Activated CD4-positive, alpha-beta memory T cell treated with anti-CD3 and anti-CD28 coated beads, Interleukin-2, amount 10 ng/mL, durations not matched to agents 7 days and 5 days (primary cell): ENCODE measurements at regions not wholly inside any gene's neighbourhood (a gene's known extent, or its start where the extent isn't known, plus 50 kb on each side); places are given as distances from the start of the nearest gene placed in this dataset.

Experiments used
- CTCF ChIA-PET: fragments of 350-600 bp; sonication (Branson Sonifier 250); formaldehyde crosslinking; loops from one replicate; lab custom pipeline; 2021; ENCODE audit warnings: antibody characterized with exemption, inconsistent platforms; lab: Charles Lee
- POLR2A ChIA-PET: fragments of 350-600 bp; sonication (Branson Sonifier 250); formaldehyde crosslinking; loops from one replicate; lab custom pipeline; 2021; ENCODE audit warnings: antibody characterized with exemption; lab: Charles Lee
- DNase-seq: peaks from one replicate; pipeline ENCODE4 v3.0.0-alpha.2; 2020
- H3K27ac Mint-ChIP-seq: one replicate; pipeline ENCODE4 v1.8.0; 2021; ENCODE audit warnings: mild to moderate bottlenecking, mixed read lengths
- H3K27me3 Mint-ChIP-seq: one replicate; pipeline ENCODE4 v1.8.0; 2021; ENCODE audit warnings: mixed read lengths
- H3K36me3 Mint-ChIP-seq: one replicate; pipeline ENCODE4 v1.8.0; 2021; ENCODE audit warnings: low read depth, mixed read lengths
- H3K4me1 Mint-ChIP-seq: one replicate; pipeline ENCODE4 v1.8.0; 2021; ENCODE audit warnings: mixed read lengths
- H3K4me3 Mint-ChIP-seq: one replicate; pipeline ENCODE4 v1.8.0; 2021; ENCODE audit warnings: mild to moderate bottlenecking, mixed read lengths
- H3K9me3 Mint-ChIP-seq: one replicate; pipeline ENCODE4 v1.8.0; 2021; ENCODE audit warnings: mixed read lengths

DNA sequence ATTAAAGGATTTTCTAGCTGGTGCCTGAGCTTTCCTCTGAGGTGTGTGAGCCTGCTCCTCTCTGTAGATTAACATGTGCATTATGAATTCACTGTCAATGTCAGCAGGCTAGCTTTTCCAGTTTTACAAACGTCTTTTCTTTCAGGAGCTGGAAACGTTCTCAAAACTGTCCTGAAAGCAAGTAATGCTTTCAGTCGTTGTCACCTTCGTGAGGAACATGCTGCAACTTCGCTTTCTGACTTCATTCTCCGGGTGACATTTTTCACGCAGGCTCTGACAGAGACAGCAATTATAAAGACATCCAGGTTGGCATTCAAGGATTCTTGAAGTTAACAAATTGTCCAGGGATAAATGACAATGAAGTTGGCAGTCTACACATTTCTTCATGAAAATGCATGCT, 671.5 kb downstream of the DHX35 start:
- Mint-ChIP-seq H3K9me3 (no peaks in the 10 kb centered on the region), H3K4me3 (no peak overlapping the region), H3K36me3 (no peaks in the 10 kb centered on the region), H3K27ac (no peak overlapping the region), H3K27me3 (no peaks in the 10 kb centered on the region), H3K4me1 (no peaks in the 10 kb centered on the region)
- no peak for DNase-seq
- CTCF ChIA-PET = no interaction called here
- POLR2A ChIA-PET = no interaction called here

DNA sequence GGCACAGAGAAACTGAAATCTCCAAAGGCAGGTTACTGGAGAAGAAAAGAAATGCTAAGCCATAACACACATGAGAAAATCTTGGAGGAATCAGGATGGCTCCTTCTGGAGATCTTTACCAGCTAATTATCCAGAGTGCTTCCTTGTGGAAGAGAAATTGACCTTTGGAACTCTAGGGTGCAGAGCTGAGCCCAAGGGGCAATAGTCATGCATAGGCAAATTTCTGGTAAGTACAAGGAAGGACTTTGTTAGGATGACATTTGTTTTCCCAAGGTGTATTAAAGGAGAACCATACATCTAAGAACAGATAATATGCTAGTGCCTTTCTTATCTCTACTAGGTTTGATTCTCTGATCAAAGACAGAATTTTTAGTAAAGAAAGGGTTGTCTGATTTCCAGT, 670.6 kb downstream of the DHX35 start:
- no peaks in the 10 kb centered on the region for H3K4me1 Mint-ChIP-seq
- no peaks in the 10 kb centered on the region for H3K27me3 Mint-ChIP-seq
- no peak overlapping the region for H3K27ac Mint-ChIP-seq
- ChIA-PET CTCF (no interaction called here), POLR2A (no interaction called here)
- no peak for DNase-seq
- H3K36me3 Mint-ChIP-seq = no peaks in the 10 kb centered on the region
- H3K4me3 Mint-ChIP-seq = no peak overlapping the region
- no peaks in the 10 kb centered on the region for H3K9me3 Mint-ChIP-seq

DNA sequence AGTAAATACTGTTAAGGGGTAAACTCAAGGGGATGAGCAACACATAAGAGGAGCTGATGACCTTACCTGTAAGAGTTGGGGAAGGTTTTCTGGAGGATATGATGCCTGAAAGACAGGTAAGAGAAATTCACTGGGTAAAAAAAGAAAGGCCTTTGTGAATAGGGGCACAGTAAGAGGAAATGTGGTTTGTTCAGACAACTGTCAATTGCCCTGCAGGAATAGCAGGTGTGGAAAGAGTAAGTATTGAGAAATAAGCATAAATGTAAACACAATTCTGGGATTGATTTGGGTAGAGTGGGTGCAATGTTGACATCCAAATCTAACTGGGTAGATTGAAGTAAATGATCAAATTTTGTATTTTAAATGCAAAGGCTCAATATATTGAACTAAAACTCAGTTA, 670.0 kb downstream of the DHX35 start:
- Mint-ChIP-seq H3K9me3 (no peaks in the 10 kb centered on the region), H3K27ac (no peak overlapping the region), H3K27me3 (no peaks in the 10 kb centered on the region), H3K4me1 (no peaks in the 10 kb centered on the region), H3K36me3 (no peaks in the 10 kb centered on the region), H3K4me3 (no peak overlapping the region)
- CTCF ChIA-PET = no interaction called here
- no peak for DNase-seq
- POLR2A ChIA-PET = no interaction called here

DNA sequence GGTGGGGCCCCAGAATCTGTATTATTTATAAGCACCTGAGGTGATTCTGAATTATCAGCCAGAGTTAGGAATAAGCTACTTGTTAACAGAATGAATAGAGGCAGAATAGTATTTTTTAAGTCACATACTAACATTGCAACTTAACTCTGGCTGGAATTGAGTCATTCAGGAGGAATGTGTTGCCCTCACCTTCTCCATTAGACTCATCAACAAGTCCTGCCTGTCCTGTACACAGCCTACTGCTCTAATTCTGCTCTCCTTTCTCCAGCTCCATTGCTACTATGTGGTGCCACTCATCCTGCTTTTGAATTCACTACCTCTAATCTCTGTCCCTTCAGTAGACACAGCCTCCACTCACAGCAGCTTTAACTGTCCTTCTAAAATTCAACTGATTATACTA, 669.4 kb downstream of the DHX35 start:
- CTCF ChIA-PET = no interaction called here
- Mint-ChIP-seq H3K9me3 (no peaks in the 10 kb centered on the region), H3K27me3 (no peaks in the 10 kb centered on the region), H3K27ac (no peak overlapping the region), H3K36me3 (no peaks in the 10 kb centered on the region), H3K4me1 (no peaks in the 10 kb centered on the region), H3K4me3 (no peak overlapping the region)
- POLR2A ChIA-PET = no interaction called here
- DNase-seq = no peak

DNA sequence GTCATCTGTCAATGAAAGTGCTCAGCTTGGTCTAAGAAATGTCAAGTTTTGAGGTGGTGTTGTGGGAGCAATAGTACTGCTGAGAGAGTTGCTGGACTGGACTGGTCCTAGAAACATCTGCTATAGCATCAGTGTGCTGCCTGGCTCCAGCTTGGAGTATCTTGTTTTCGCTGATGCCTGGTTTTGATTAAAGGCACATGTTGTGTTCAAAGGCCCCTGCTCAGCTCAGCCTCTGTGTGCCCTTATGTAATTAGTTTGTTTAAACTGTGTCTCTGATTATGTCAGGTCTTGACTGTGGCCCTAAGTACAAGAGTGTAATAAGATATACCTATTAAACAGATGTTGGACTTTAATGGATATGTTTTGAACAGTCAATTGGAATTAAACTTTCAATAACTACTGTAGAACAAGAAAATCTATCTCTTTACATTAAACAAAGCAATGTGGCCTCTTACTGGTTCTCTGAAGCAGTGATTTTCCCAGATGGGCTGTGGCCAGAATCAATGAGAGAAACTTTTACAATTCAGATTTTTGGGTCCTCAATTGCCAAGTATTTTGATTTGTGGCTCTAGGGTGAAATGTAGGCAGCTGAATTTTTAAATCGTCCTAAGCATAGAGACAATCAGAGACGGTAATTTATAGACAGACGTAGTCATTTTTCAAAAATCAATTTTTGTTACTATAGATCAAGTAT, 668.2 kb downstream of the DHX35 start:
- no peak overlapping the region for H3K27ac Mint-ChIP-seq
- ChIA-PET POLR2A (no interaction called here), CTCF (no interaction called here)
- no peaks in the 10 kb centered on the region for H3K27me3 Mint-ChIP-seq
- H3K36me3 Mint-ChIP-seq = no peaks in the 10 kb centered on the region
- H3K4me1 Mint-ChIP-seq = no peaks in the 10 kb centered on the region
- H3K4me3 Mint-ChIP-seq = no peak overlapping the region
- no peak for DNase-seq
- no peaks in the 10 kb centered on the region for H3K9me3 Mint-ChIP-seq

DNA sequence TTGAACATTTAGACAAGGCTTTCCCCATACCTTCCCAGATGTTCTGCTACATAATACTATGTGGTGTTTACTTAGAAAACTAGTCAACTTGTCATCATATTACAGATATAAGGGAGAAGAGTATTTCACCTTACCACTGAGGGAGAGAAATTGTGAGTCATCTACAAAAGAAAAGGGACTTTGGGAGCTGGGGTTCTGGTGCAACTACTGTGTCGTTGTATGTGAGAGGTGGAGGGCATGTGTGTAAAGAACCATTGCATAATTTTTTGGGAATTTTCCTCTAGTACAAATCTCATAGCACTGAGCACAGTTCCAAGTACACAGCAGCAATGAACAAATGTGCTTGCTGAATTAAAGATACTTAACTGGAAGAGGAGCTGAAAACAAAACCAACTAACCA, 665.6 kb downstream of the DHX35 start:
- ChIA-PET POLR2A (no interaction called here), CTCF (no interaction called here)
- no peak overlapping the region for H3K27ac Mint-ChIP-seq
- no peak overlapping the region for H3K4me3 Mint-ChIP-seq
- DNase-seq = no peak
- no peaks in the 10 kb centered on the region for H3K36me3 Mint-ChIP-seq
- H3K4me1 Mint-ChIP-seq = no peaks in the 10 kb centered on the region
- H3K27me3 Mint-ChIP-seq = no peaks in the 10 kb centered on the region
- H3K9me3 Mint-ChIP-seq = no peaks in the 10 kb centered on the region

DNA sequence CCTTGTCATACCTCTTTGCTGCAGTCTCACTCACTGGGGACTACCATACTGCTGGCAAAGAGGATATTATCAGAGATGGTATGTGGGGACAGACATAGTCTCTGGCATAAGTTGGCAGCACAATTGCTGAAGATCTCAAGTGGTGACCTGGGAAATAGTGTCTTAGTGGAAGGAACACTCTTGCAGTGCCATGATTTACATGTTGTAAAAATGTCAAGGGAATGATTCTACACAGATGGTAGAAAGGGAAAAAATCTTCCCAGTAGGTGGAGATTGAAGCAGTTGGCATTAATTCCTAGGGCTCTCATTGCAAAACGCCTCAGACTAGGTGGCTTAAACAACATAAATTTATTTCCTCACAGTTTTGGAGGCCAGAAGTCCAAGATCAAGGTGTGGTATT, 662.2 kb downstream of the DHX35 start:
- no peaks in the 10 kb centered on the region for H3K36me3 Mint-ChIP-seq
- POLR2A ChIA-PET = no interaction called here
- no peaks in the 10 kb centered on the region for H3K9me3 Mint-ChIP-seq
- no peak overlapping the region for H3K27ac Mint-ChIP-seq
- H3K4me3 Mint-ChIP-seq = no peak overlapping the region
- H3K4me1 Mint-ChIP-seq = no peaks in the 10 kb centered on the region
- no peaks in the 10 kb centered on the region for H3K27me3 Mint-ChIP-seq
- no peak for DNase-seq
- CTCF ChIA-PET = no interaction called here

DNA sequence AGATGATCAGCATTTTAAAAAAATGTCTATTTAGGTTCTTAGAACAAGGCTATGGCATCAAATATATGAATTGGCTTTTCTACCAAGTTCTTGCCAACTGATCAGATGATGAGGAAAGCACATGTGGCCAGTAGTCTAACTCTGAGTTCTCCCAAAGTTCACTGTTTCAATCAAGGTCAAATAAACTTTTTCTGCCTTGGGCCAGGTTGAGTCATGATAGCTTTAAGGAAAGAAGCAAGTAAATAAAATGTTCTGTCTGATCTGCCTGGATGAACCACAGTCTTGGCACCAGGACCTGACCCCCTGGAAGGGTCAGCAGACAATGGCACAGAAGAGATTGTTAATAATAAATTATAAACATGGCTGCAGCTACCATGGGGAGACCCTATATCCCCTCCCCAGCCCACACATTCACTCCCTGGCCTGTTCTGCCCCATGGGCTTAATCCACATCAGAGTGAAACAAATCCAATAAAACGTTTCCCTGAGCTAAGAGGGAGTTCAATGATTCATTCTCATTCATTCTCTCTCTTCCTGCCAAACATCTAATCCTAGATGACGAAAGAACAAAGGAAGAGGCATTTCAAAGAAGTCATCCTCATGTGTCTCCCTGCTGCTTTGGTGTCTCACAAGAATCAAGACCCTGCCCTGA, 661.6 kb downstream of the DHX35 start:
- no peaks in the 10 kb centered on the region for H3K27me3 Mint-ChIP-seq
- no peaks in the 10 kb centered on the region for H3K9me3 Mint-ChIP-seq
- H3K27ac Mint-ChIP-seq = no peak overlapping the region
- no peaks in the 10 kb centered on the region for H3K4me1 Mint-ChIP-seq
- POLR2A ChIA-PET = no interaction called here
- no peak for DNase-seq
- no peak overlapping the region for H3K4me3 Mint-ChIP-seq
- CTCF ChIA-PET = no interaction called here
- no peaks in the 10 kb centered on the region for H3K36me3 Mint-ChIP-seq

DNA sequence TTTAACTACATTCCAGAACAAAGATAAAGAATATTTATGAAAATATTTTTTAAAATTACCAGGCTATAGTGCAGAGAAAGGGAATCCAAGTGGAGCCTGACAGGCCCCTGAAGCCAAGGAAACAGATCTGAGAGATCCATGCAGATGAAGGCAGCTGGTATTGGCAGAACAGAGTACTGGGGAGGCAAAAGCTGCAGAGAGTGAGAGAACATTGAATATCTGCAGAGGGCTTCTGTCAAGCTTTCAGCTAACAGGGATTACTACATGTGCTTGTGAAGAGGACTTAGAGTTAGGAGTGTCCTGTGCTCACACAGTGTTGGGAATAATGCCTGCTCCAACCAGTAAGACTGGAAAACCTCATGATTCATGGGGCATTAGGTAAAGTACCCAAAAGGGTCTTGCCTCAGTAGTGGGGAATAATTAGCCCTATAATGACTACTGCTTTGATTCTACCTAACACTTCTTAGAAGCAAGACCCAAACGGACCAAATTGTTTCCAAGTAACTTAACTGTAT, 657.2 kb downstream of the DHX35 start:
- no peaks in the 10 kb centered on the region for H3K36me3 Mint-ChIP-seq
- H3K27ac Mint-ChIP-seq = no peak overlapping the region
- H3K4me1 Mint-ChIP-seq = no peaks in the 10 kb centered on the region
- H3K27me3 Mint-ChIP-seq = no peaks in the 10 kb centered on the region
- H3K4me3 Mint-ChIP-seq = no peak overlapping the region
- ChIA-PET CTCF (no interaction called here), POLR2A (no interaction called here)
- H3K9me3 Mint-ChIP-seq = no peaks in the 10 kb centered on the region
- no peak for DNase-seq

DNA sequence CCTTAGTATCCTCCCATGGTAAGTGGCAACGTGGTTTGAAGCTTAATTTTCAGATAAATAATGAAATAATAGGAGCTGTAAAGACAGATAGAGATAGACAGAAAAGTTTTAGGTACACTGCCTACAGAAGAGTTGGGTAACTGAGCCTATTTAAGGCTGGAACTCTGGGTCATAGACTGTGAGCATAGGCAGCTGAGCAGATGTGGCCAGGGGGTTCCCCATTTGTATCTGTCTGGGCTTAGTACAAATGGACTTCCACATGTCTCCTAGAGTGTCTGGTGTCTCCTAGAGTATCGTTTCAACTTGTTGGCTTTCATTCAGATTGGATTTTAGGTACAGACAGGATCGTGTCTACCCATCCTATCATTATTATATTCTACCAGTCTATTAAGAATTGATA, 649.8 kb downstream of the DHX35 start:
- Mint-ChIP-seq H3K27me3 (no peaks in the 10 kb centered on the region), H3K4me1 (no peaks in the 10 kb centered on the region), H3K27ac (no peak overlapping the region), H3K9me3 (peaks cover 6% of the 10 kb centered on the region), H3K4me3 (no peak overlapping the region), H3K36me3 (no peaks in the 10 kb centered on the region)
- no peak for DNase-seq
- ChIA-PET CTCF (no interaction called here), POLR2A (no interaction called here)

DNA sequence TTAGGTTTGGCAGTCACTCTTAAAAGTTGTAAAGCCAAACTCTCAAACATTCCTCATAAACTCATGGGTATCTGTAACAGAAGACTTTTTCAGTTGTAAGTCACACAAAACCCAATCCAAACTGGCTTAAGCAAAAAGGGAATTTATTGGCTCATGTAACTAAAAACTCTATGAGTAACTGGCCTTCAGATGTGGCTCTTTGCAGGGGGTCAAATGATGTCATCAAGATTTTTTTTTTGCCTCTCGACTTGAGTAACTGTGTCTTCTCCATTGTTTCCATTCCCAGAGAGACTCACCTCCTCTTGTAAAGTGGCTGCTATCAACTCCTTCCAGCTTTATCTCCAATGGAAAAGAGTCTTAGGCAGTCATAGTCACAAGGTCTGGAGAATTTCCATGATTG, 645.0 kb downstream of the DHX35 start:
- H3K27ac Mint-ChIP-seq = no peak overlapping the region
- H3K4me1 Mint-ChIP-seq = no peaks in the 10 kb centered on the region
- H3K9me3 Mint-ChIP-seq = peaks cover 6% of the 10 kb centered on the region
- H3K27me3 Mint-ChIP-seq = no peaks in the 10 kb centered on the region
- DNase-seq = no peak
- ChIA-PET POLR2A (no interaction called here), CTCF (no interaction called here)
- no peaks in the 10 kb centered on the region for H3K36me3 Mint-ChIP-seq
- H3K4me3 Mint-ChIP-seq = no peak overlapping the region

DNA sequence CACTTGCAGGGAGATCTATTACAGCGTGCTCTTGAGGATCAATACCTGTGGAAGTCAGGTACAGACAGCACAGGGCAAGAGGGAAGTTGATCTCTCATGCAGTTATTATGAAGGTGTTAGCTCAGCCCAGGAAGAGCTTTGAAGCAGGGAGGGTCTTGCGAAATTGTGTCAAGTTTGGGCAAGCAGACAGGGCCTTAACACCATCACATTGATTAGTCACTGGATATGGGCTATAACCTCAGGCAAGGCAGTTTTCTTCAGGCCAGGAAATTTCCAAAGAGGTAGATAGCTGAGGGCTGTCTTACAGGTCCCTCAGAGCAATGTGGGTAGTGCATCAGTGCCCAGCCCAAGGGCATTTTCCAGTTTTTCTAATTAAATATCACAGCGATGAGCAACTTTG, 643.8 kb downstream of the DHX35 start:
- H3K4me3 Mint-ChIP-seq = no peak overlapping the region
- H3K36me3 Mint-ChIP-seq = no peaks in the 10 kb centered on the region
- no peaks in the 10 kb centered on the region for H3K27me3 Mint-ChIP-seq
- H3K27ac Mint-ChIP-seq = no peak overlapping the region
- H3K4me1 Mint-ChIP-seq = no peaks in the 10 kb centered on the region
- POLR2A ChIA-PET = no interaction called here
- no peak for DNase-seq
- CTCF ChIA-PET = no interaction called here
- peaks cover 3% of the 10 kb centered on the region for H3K9me3 Mint-ChIP-seq

DNA sequence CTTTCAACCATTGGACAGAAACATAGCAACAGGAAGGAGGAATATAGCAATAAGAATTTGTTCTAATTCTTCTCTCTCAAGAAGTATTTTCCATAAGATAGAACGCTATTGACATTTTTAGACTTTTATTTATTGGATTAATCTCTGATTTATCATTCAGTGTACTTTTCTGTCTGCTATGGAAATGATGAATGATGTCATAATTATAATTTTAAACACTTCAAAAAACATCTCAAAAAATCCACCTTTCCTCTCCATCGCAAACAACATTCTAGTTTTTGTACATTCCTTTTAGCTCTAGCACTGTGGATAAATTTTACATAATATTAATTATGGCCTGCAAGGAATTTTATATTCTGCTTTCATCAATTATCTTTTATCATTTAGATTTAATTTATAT, 643.2 kb downstream of the DHX35 start:
- no peaks in the 10 kb centered on the region for H3K9me3 Mint-ChIP-seq
- CTCF ChIA-PET = no interaction called here
- no peaks in the 10 kb centered on the region for H3K27me3 Mint-ChIP-seq

DNA sequence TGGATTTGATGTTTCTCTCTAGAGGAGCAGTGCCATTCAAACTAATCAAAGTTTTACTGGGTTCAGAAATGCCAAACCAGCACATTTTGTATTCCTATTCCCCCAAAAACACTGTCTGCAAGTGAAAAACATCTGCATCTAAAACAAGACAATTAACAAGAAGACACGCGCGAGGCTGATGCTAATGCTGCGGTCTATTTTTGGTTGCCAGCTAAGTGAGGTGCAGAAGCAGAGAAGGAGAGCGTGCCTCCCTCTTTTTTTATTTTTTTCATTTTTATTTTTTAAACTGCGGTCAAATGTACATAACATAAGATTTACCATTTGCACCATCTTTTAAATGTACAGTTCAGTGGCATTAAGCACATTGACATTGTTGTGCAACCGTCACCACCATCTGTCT, 641.1 kb downstream of the DHX35 start:
- Mint-ChIP-seq H3K27me3 (no peaks in the 10 kb centered on the region), H3K27ac (no peak overlapping the region), H3K9me3 (no peaks in the 10 kb centered on the region), H3K36me3 (no peaks in the 10 kb centered on the region), H3K4me3 (no peak overlapping the region), H3K4me1 (no peaks in the 10 kb centered on the region)
- ChIA-PET CTCF (no interaction called here), POLR2A (no interaction called here)
- no peak for DNase-seq

More for the DNA sequence above, 643.2 kb downstream of the DHX35 start:
- Mint-ChIP-seq H3K4me3 (no peak overlapping the region), H3K27ac (no peak overlapping the region), H3K4me1 (no peaks in the 10 kb centered on the region), H3K36me3 (no peaks in the 10 kb centered on the region)
- DNase-seq = no peak
- POLR2A ChIA-PET = no interaction called here
